ENCODE measurements at regions not wholly inside any gene's neighbourhood (a gene's known extent, or its start where the extent isn't known, plus 50 kb on each side); places are given as distances from the start of the nearest gene placed in this dataset.

- TF ChIP-seq EZH2phosphoT487 (IDR thresholded peaks at IDR 0.05; ENCODE audit: borderline replicate concordance, low read length), result no peak
- TF ChIP-seq CTCF (conservative IDR thresholded peaks at IDR 0.05; ENCODE audit: low read depth, low read length), result no peak
These were observed 97.9 kb upstream of the MBNL2 start for GRCh38 chr13:97124206-97124605.

Data from PC-3 (cell line).